Iris pigment epithelial cell (primary cell): ENCODE measurements at regions not wholly inside any gene's neighbourhood (a gene's known extent, or its start where the extent isn't known, plus 50 kb on each side); places are given as distances from the start of the nearest gene placed in this dataset.

Experiments
- DNase-seq: peaks from one replicate; pipeline ENCODE4 v3.0.0-alpha.2; 2011; ENCODE audit warnings: low read depth

GRCh38 chr16:86363836-86364618, 146.3 kb upstream of the FOXF1 start:
- DNase-seq: no peak

- DNase-seq: no peak
Observed at GRCh38 chr16:86364653-86365380, 145.5 kb upstream of the FOXF1 start.

- DNase-seq: no peak
Observed at GRCh38 chr16:86365513-86366273, 144.6 kb upstream of the FOXF1 start.

GRCh38 chr16:86366481-86366880, 143.8 kb upstream of the FOXF1 start:
- DNase-seq: no peak

GRCh38 chr16:86367291-86368072, 142.8 kb upstream of the FOXF1 start:
- DNase-seq: no peak

- no peak for DNase-seq
Observed at GRCh38 chr16:86368261-86368660, 142.1 kb upstream of the FOXF1 start.

- no peak for DNase-seq
Observed at GRCh38 chr16:86370062-86370461, 140.3 kb upstream of the FOXF1 start.

GRCh38 chr16:86371083-86371803, 139.1 kb upstream of the FOXF1 start:
- DNase-seq: no peak

- no peak for DNase-seq
Observed at GRCh38 chr16:86372193-86372592, 138.1 kb upstream of the FOXF1 start.

GRCh38 chr16:86373276-86373901, 136.9 kb upstream of the FOXF1 start:
- DNase-seq: no peak

- no peak for DNase-seq
Observed at GRCh38 chr16:86374603-86375130, 135.7 kb upstream of the FOXF1 start.

- peak; percentile 90 for DNase-seq
Observed at GRCh38 chr16:86375364-86375763, 135.0 kb upstream of the FOXF1 start.

GRCh38 chr16:86375851-86376250, 134.5 kb upstream of the FOXF1 start:
- no peak for DNase-seq

- DNase-seq: no peak
Observed at GRCh38 chr16:86376837-86377236, 133.5 kb upstream of the FOXF1 start.

GRCh38 chr16:86377251-86378022, 132.9 kb upstream of the FOXF1 start:
- no peak for DNase-seq

GRCh38 chr16:86378128-86378527, 132.2 kb upstream of the FOXF1 start:
- DNase-seq: no peak

- DNase-seq: no peak
Observed at GRCh38 chr16:86378831-86379504, 131.4 kb upstream of the FOXF1 start.

- DNase-seq: no peak
Observed at GRCh38 chr16:86379505-86379846, 130.9 kb upstream of the FOXF1 start.

- DNase-seq: no peak
Observed at GRCh38 chr16:86380030-86380429, 130.3 kb upstream of the FOXF1 start.
